ENCODE measurements at regions not wholly inside any gene's neighbourhood (a gene's known extent, or its start where the extent isn't known, plus 50 kb on each side); places are given as distances from the start of the nearest gene placed in this dataset.

- no peaks in the 10 kb centered on the region for H3K9me3 Mint-ChIP-seq
- no peak overlapping the region for H3K27ac Mint-ChIP-seq
- peaks cover 33% of the 10 kb centered on the region for H3K27me3 Mint-ChIP-seq (ENCODE audit: low read depth)
- no peaks in the 10 kb centered on the region for H3K36me3 Mint-ChIP-seq (ENCODE audit: low read depth)
- TF ChIP-seq CTCF (IDR thresholded peaks at IDR 0.05; ENCODE audit: unreplicated experiment in 3 of 3): no peak
- H3K4me3 Mint-ChIP-seq: no peak overlapping the region
- H3K4me1 Mint-ChIP-seq: no peaks in the 10 kb centered on the region
Observed at GRCh38 chr11:70739091-70739490, 340.8 kb downstream of the CTTN start.

GRCh38 chr11:70739811-70740487 is 341.6 kb downstream of the CTTN start:
- Mint-ChIP-seq H3K4me3 (no peak overlapping the region), H3K9me3 (no peaks in the 10 kb centered on the region), H3K27ac (no peak overlapping the region), H3K4me1 (no peaks in the 10 kb centered on the region), H3K36me3 (ENCODE audit: low read depth) (no peaks in the 10 kb centered on the region), H3K27me3 (ENCODE audit: low read depth) (peaks cover 33% of the 10 kb centered on the region)
- TF ChIP-seq CTCF (IDR thresholded peaks at IDR 0.05; ENCODE audit: unreplicated experiment in 3 of 3): no peak

GRCh38 chr11:70740488-70740851 is 342.1 kb downstream of the CTTN start:
- H3K9me3 Mint-ChIP-seq: no peaks in the 10 kb centered on the region
- no peak overlapping the region for H3K4me3 Mint-ChIP-seq
- H3K27me3 Mint-ChIP-seq (ENCODE audit: low read depth): peaks cover 33% of the 10 kb centered on the region
- no peak overlapping the region for H3K27ac Mint-ChIP-seq
- no peaks in the 10 kb centered on the region for H3K4me1 Mint-ChIP-seq
- no peaks in the 10 kb centered on the region for H3K36me3 Mint-ChIP-seq (ENCODE audit: low read depth)
- no peak for TF ChIP-seq CTCF (IDR thresholded peaks at IDR 0.05; ENCODE audit: unreplicated experiment in 3 of 3)

GRCh38 chr11:70741085-70741484 is 342.8 kb downstream of the CTTN start:
- H3K27me3 Mint-ChIP-seq (ENCODE audit: low read depth): peaks cover 33% of the 10 kb centered on the region
- no peaks in the 10 kb centered on the region for H3K9me3 Mint-ChIP-seq
- no peak for TF ChIP-seq CTCF (IDR thresholded peaks at IDR 0.05; ENCODE audit: unreplicated experiment in 3 of 3)
- no peak overlapping the region for H3K4me3 Mint-ChIP-seq
- no peaks in the 10 kb centered on the region for H3K4me1 Mint-ChIP-seq
- no peak overlapping the region for H3K27ac Mint-ChIP-seq
- no peaks in the 10 kb centered on the region for H3K36me3 Mint-ChIP-seq (ENCODE audit: low read depth)

GRCh38 chr11:70742553-70743291 is 344.4 kb downstream of the CTTN start:
- peaks cover 2% of the 10 kb centered on the region for H3K36me3 Mint-ChIP-seq (ENCODE audit: low read depth)

More at GRCh38 chr11:70742553-70743291, 344.4 kb downstream of the CTTN start:
- no peak for TF ChIP-seq CTCF (IDR thresholded peaks at IDR 0.05; ENCODE audit: unreplicated experiment in 3 of 3)
- Mint-ChIP-seq H3K4me3 (no peak overlapping the region), H3K27me3 (ENCODE audit: low read depth) (peaks cover 39% of the 10 kb centered on the region), H3K27ac (no peak overlapping the region), H3K4me1 (no peaks in the 10 kb centered on the region), H3K9me3 (peaks cover 2% of the 10 kb centered on the region)

All from nephron (organoid).